CD4-positive, alpha-beta T cell treated with Interferon alpha-2 for 1 hour (primary cell): ENCODE measurements at regions not wholly inside any gene's neighbourhood (a gene's known extent, or its start where the extent isn't known, plus 50 kb on each side); places are given as distances from the start of the nearest gene placed in this dataset.

Source experiments
- DNase-seq, 2 donors: peaks; one replicate each; pipeline ENCODE4 v3.0.0-alpha.2; 2020 to 2022

DNA sequence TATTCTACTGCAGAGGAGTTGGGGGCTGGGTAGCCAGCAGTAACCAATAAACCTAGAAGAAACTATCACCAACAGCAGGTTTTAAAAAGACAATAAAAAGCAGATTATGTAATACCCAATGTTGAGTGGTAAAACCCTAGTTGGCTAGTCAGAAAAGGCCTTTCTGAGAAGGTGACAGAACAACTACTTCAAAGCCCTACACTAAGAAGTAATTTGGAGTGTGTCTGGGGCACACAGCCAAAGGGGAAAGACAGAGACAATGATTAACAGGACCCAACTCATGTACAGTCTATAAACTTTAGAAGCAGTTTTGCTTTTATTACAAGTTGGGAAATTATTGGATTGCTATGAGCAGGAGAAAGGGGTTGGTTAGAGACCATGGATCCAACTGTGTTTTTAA lies 77.2 kb upstream of the TMEM106B start:
- DNase-seq, result no peak

DNA sequence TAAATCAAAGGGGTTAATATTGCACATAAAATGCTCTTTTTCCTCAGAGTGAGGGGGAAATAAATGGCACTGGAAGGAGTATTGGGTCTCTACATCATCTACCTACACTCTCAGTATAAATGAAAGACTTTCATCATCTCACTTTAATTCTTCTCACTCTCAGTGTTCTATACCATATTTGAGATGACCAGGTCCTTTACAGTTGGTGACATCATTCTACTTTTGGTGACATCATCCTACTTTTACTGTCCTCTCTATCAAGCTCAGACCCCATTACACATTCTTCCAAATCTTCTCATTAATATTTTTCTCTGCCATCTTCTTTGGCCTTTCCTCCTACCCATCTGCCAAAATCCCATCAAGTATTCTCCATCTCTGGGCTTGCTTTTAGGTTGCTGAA lies 74.6 kb upstream of the TMEM106B start:
- DNase-seq, result no peak

DNA sequence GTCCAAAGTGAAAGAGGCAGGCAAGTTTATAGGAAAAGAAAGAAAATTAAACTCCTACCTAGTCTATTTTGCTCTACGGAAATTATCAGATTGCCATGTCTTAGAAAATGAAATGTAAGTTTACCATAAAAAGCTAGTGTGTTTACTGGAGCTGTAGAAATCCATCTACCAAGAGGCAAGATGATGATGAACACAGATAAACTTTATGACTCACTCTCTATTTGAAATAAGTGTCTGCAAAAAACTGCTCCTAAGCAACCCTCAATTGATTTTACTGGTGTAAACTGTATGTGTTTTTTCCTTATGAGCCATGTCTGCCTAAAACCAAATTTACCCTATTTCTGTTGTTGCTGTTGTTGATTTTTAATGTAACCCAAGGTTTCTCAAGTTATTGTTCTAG lies 73.8 kb upstream of the TMEM106B start:
- DNase-seq, result no peak

DNA sequence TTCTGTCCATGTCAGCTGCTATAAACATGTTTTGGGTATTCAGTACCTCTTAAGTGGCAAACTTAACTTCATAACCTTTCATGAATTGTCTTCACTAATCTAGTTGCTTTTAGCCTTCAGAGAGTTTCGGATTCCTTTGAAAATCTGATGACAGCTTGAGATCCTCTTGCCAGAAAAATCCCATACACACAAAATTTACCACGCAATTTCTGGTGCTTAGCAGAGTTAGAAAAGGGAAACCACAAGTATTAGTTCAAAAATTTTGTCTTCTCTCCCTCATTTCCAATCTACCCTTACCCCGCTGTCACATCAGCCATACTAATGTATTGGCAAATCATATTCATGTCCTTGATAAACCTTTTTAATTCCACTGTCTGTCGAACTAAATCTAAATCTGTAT lies 72.7 kb upstream of the TMEM106B start:
- DNase-seq, result no peak

DNA sequence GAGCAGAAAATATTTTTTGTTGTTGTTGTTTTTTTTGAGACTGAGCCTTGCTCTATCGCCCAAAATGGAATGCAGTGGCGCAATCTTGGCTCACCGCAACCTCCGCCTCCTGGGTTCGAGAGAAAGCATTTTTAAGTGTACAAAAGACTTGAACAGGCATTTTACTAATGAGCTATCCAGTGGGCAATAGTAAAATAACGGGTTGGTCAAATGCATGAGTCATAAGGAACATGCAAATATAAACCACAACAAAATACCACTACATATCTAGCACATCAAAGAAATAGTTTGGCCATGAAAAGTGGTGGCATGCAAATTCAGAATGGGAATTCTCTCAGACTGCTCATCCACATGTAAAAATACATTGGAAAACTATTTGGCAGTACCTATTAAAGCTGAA lies 71.7 kb upstream of the TMEM106B start:
- DNase-seq, result no peak

DNA sequence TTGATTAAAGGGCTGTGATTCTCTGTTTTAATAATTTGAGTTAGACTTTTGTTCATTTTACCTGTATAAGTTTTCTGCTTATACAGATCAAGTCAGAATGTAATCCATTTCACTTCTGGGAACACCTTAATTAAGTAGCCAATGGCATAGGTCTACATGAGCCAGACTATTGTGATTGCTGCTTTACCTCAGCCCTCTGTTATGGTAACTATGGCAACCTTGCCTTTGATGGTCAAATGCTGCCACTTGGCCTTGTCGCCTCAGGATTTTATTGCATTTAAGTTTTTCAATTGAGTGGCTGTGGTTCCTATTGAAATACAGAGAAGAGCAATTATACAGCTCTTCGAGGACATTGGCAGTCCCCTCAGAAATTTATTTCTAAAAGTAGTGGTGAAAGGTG lies 64.3 kb upstream of the TMEM106B start:
- DNase-seq, result no peak

DNA sequence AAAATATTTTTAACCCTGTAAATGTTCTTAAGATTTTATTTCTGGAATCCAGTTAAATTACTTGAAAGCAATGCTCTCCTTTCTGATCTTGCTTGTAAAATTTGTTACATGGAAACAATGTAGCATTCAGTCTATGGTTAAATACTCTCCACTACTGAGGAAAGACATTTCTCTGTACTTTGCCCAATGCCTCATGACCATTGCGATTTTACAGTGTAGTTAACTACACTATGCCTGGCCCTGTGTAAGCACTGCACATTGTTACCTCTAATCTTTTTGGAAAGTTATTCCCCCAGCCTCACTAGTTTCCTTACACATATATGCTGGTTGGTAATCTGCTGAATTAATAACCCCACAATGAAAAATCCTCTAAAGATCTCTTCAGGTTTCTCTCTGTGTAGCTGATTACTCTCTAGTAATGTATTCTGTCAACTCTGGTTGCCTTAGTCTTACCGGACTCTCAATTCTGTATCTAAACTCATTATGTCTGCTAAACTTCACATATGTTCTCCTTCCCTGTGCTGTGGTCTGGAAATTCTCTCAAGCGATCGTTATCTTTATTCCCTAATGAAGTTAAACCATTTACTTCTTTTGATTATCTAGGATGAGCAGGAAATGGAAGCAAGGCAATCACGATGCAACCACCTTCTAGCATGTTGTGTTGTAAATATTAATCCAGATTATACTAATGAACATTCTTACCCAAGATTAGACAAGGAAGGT lies 58.7 kb upstream of the TMEM106B start:
- no peak for DNase-seq

DNA sequence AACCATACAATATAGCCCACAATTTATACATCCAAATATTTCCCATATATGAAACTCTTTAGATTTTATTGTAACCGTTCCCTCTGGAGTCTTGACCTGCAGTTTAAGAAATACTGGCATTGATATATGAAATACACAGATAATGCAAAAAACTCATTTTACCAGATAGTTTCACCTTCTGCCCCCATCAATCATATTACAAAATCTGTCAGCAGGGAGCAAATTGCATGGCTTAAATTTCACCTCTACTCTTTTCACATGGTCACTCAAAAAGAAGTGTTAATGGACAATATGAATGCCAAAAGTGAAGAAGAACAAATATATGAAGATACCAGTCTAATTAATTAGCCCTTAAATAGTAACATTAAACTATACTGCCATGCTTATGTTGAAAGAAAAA lies 57.0 kb upstream of the TMEM106B start:
- DNase-seq, result no peak

DNA sequence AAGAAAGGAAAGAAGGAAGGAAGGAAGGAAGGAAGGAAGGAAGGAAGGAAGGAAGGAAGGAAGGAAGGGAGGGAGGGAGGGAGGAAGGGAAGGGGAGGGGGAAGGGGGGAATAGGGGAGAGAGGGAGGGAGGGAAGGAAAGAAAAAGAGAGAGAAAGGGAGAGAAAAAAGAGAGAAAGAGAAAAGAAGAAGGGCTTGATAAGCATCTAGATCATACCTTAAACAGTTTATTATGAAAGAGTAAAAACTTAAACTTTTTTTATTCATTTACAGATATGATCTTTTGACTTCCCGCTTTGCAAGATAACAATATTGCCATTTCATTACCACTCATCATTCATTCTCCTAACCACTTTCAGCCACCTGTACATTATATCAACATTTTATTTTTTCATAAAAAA lies 53.6 kb upstream of the TMEM106B start:
- DNase-seq, result no peak

DNA sequence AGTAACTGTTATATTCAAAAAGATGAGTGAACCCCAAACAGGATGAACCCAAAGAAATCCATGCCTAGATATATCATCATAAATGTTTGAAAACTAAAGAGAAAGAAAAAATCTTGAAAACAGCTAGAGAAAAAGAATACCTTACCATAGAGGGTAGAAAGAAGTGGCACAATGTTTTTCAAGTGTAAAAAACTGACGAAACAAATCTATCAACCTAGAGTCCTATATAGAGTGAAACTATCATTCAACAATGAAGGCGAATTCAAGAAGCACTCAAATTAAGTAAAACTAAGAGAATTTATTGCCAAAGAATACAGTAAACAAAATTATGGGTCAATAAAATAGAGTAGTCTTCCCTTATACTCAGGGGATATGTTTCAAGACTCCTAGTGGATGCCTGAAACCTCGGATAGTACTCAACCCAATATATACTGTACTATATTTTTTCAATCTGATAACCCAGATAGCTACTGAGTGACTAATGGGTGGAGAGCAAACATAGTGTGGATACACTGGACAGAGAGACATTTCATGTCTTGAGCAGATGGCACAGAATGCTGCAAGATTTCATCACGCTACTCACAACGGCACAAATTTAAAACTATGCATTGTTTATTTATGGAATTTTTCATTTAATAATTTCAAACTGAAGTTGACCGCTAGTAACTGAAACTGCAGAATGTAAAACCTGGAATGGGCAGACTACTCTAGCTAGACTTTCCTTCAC lies 52.6 kb upstream of the TMEM106B start:
- DNase-seq, result no peak

DNA sequence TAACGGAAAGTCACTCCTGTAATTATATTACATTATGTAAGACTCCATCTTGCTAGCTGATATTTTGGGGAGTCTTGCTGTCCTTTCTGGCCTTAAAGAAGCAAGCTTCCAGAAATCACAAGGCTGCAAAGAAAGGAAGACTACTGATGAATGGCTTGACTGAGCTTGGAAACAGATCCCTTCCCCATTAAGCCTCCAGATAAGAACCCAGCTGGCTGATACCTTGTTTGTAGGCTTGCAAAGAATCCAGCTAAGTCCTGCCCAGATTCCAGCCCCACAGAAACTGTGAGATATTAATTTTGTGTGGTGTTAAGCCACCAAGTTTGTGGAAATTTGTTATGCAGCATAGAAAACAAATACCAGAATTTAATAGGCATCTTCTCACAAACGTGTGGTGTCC lies 49.9 kb upstream of the TMEM106B start:
- no peak for DNase-seq
